Fibroblast of skin of left quadriceps (primary cell): ENCODE measurements at regions not wholly inside any gene's neighbourhood (a gene's known extent, or its start where the extent isn't known, plus 50 kb on each side); places are given as distances from the start of the nearest gene placed in this dataset.
A peak's percentile ranks its signal among the peaks of the same experiment; 100 is the strongest.
"Not testable (repeated sequence)": the region's sequence is repeated elsewhere in the genome, so short reads cannot be mapped to it uniquely, and the experiment has no call there.

Source experiments
- DNase-seq, 2 experiments: peaks; one replicate each; pipeline ENCODE4 v3.0.0-alpha.2; 2013; ENCODE audit warnings: low read depth in 2 of 2

DNA sequence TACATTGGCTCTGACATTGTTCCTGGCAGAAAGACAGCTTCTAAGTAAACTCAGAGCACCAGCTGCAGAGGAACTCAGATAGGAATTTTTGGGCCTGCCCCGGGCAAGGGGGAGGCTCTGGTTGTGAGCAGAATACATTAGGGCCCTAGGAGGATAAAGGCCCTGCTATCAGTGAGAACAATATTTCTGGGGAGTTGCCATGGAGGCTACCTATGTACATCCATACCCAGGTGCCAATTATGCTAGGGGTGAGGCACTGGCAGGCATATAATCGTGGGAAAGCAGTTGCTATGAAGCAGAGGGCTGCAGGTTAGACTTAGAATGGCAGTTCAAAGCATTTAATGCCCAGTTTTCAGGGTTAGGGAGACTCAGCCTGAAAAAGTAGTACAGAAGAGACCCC is 273.5 kb upstream of the EDA2R start:
- no peak for DNase-seq

DNA sequence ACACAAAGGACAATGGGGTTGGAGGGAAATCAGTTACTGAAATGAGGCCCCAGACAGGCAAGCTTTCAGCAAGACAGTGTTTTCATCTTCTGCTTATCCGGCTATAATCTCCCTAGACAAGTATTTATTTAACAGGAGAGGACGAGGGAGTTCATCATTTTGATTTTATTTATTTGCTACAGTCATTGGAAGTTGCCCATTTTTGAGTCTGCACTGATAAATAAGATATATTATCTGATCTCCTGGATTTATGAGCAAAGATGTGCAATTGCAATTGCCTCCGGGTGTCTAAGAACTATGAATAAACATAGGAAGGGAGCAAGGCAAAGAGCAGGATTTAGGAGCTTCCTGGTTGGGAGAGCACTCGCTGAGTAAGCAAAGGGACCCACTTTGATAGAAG is 263.2 kb upstream of the EDA2R start:
- DNase-seq, result no peak

DNA sequence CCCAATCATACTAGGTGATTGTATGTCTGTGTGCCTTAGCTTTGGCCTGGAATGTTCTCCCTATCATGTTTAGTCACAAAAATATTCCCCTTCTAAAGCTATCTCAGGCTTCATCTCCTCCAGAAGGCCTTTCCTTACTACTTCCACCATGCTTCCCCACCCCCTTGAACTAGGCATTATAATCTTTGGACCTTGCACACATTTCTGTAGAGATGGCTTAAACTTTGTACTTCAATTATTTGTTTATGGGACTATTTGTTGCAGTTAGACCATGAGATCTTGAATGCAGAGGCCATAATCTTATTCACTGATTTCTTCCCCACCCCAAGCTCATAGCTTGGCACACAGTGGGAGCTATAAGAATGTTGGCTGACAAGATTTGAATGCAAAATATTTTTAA is 262.0 kb upstream of the EDA2R start:
- DNase-seq, result no peak

DNA sequence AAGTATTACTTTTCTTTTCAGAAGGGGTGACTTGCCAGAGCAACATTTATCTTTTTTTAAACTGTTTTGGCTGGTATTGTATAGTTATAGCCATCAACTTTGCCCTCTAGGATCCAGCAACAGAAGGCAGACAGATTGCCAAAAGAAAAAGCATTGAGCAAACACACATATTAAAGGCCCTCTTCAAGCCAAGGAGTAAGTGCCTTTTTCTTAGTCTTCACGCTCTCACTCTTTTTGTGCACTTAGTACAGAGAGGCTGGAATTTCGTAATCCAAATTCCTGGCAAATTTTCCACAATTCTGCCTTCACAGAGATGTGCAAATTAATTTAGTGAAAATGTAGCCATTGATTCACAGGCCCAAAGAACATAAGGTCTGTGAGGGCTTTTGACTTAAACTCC is 253.1 kb upstream of the EDA2R start:
- DNase-seq, result no peak

DNA sequence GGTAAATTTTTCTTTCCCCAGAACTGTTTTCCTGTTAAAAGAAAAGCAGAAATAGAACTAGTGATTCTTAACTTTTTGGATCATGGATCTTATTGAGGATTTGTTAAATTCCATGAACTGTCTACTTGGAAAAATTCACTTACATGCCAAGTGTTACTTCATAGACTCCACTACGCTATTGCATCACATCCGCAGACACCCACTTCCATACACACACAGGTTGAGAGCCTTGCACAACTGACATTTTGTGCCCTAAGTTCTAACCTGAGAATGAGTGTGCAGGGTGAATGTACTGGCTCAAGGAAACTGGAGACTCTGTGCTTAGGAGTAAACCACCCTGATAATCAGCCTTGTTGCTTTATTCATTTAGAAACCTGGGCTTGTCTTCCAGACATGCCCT is 250.5 kb upstream of the EDA2R start:
- DNase-seq, result no peak

DNA sequence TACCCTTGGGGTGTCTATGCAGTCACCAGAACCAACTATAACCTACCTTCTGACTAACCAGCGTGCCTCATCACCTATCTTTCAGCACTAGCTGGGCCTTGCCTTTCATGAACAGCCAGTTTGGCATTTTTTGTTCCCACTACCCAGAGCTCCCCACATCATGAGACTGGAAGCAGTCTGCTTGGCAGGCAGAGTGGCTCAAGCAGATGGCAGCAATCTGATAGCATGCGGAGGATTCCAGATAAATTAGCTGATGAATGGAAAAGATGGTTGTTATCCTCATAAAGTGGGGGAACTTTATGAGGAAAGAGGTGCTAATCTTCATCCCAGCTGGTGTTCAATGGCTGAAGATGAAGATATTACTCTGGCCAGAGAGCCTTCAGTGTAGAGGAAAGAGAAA is 243.2 kb upstream of the EDA2R start:
- no peak for DNase-seq

DNA sequence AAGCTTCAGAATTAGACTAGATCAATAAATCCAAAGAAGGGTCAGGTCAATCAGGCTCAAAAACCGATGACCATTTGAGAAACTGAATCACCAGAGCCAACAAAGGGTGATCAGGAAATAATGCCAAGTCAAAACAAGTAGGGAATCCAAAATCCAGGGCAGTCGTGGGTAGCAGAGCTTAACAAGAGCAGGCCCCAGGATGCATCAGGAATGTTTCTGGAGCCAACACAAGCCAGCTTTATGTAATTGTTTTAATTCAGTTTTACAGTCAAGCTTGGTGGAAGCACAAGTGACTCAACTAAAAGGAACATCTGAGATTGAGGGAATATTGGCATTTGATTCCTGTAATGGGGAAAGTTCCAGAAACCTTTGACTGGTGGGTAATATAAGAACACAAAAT is 237.9 kb upstream of the EDA2R start:
- DNase-seq, result no peak

DNA sequence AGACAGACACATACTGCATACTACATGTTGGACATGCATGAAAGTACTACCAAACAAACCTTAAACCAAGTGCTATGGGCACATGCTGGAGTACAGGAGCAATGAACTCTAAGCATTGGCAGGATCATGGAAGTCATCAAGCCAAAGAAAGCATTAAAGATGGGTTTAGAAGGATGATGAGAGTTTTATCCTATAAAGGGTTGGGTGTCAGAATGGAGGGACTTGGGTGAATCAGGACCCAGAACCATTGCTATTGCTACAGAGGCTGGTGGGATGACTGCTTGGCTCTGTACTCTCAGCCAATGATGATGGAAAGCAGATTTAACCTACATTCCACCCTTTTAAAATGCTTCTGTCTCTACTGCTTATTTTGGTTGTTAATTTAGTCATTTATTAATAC is 233.9 kb upstream of the EDA2R start:
- DNase-seq, result no peak

DNA sequence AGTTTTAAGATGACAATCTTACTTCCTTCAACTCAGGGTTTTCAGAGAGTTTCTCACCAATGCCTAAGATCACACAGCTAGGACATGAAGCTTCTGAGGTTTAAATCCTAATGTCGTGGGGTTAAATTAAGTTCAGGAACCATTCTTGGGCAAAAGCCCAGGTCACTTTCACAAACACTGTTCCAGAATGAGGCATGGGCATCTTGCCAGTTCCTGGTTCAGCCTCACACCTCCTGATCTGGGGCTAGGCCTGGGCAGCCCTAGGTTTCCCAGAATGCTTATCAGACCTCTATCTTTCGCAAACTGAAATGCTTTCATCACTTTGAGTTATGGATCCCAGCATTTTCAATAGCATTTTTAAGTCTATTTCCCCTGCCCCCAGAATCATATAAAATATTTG is 224.8 kb upstream of the EDA2R start:
- DNase-seq, result no peak

DNA sequence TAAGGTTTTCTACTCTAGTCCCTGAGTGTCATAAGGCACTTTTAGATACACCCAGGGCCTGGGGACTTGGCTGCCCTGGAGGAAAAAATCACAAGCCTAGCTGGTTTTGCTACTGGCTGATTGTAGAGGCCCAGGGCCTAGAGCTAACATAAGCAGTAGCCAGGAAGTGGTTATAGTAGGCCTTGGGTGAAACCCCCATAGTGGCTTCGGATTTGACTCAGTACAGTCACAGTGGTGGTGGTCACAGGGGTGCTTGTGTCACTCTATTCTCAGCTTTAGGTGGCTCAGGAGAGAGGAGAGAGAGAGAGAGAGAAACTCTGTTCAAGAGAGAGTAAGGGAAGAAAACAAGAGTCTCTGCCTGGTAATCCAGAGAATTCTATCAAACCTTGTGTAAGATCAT is 194.5 kb upstream of the EDA2R start:
- no peak for DNase-seq

DNA sequence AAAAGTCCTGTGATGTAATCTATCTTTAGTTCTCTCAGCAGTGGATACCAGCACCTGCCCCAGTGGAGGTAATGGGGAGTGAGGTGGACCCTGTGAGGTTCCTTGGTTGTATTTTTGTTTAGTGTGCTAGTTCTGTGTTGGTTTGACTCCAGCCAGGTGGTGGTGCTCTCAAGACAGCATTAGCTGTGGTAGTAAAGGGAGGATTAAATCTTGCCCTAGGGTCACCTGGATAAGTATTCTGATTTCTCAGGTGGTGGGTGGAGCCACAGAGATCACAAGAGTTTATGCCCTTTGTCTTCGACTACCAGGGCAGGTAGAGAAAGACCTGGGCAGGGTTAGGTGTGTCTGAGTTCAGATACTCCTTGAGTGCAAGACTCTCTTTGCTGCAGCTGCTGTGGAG is 176.3 kb upstream of the EDA2R start:
- no peak for DNase-seq

DNA sequence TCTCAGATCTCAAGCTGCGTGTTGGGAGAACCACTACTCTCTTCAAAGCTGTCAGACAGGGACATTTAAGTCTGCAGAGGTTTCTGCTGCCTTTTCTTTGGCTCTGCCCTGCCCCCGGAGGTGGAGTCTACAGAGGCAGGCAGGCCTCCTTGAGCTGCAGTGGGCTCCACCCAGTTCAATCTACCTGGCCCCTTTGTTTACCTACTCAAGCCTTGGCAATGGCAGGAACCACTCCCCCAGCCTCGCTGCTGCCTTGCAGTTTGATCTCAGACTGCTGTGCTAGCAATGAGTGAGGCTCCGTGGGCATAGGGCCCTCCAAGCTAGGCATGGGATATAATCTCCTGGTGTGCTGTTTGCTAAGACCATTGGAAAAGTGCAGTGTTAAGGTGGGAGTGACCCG is 155.6 kb upstream of the EDA2R start:
- not testable (repeated sequence) for DNase-seq

DNA sequence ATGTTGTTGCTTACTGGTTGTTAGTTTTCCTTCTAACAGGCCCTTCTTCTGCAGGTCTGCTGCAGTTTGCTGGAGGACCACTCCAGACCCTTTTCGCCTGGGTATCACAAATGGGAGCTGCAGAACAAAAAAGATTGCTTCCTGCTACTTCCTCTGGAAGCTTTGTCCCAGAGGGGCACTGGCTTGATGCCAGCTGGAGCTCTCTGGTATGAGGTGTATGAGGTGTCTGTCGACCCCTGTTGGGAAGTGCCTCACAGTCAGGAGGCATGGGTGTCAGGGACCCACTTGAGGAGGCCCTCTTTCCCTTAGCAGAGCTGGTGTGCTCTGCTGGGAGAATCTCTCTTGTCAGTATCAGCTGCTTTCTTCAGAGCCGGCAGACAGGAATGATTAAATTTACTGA is 127.4 kb upstream of the EDA2R start:
- DNase-seq, result no peak

DNA sequence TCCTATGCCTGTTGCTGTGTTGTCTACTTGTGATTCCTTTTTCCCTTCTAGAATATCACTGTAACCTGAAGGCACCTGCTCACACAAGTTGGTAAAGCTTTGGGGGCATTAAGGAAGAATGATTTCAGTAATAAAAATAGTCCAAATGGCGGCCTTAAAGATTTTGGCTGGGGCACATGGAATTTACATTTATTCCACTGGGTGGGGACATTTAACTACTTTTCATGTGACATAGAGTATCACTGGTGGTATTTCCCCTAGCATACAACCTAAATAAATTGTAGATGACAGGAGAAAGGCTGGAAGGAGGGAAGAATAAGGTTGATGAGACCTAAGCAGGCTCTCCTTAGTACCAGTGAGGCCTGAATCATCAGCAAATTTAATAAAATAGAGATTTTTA is 121.8 kb upstream of the EDA2R start:
- DNase-seq, result no peak

DNA sequence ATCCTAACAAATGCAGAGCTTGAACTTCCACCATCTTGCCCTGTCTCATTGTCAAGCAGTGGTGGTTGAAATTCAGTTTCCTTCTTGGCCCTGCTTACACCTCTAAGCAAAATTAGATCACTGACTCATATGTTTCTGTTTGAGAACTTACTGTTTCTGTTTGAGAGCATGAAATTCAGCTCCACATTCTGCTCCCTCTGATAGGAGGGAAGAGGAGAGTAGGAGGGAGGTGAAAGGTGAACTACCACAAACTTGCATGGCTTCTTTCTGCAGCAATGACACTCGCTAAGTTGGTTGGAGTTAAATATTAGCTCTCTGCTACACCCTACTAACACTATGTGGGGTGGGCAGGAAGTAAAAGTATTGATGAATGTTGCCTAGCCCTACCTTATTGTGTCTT is 117.8 kb upstream of the EDA2R start:
- DNase-seq, result no peak

DNA sequence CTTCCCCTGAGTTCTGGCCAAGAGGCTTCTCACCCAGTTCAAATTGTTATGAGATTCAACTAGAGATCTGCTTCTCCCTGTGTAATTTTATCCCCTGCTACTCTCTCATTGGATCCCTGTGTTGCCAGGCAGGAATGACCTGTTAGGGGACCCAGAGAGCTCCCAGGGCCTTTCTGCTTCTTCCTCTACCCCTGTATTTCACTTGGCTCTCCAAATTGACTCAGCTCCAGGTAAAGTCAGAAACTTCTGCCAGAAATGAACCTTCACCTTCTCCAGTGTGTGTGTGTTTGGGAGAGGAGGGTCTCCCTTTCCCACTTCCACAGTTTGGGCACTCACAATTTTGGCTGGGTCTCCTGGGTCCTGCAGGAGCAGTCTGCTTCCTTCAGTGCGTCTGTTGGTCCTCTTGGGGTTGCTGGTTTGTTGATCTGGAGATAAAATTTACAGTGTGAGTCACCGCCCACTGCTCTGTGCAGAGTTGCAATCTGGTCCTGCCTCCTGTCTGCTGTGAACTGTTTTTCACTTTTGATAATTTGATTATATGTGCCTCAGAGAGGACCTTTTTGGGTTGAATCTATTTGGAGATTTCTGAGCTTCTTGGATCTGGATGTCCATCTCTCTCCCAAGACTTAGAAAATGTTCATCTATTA is 112.4 kb upstream of the EDA2R start:
- no peak for DNase-seq

DNA sequence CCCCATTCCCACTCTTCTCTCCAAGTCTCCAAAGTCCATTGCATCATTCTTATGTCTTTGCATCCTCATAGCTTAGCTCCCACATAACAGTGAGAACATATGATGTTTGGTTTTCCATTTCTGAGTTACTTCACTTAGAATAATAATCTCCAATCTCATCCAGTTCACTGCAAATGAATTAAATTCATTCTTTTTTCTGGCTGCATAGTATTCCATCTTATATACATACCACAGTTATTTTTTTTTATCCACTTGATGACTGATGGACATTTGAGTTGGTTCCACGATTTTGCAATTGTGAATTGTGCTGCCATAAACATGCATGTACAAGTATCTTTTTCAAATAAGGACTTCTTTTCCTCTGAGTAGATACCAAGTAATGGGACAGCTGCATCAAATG is 105.6 kb upstream of the EDA2R start:
- DNase-seq, result not testable (repeated sequence)

DNA sequence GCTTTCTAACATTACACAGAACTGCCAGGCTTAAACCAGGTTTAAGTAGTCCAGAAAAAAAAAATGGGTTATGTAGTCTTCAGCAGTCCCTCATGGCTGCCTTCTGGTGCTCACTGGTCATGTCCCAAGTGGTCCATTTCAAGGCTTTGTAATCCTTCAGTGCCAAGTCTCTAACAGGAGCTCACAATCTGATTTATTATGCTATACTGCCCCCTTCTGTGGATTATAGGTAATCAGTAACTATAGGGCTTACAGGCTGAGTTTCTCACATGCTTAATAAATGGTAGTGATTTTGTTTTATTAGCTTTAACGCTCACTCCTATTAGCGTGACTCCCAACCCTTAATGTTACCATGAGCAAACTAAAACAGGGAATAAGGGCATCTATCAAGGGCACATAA is 92.5 kb upstream of the EDA2R start:
- DNase-seq, result peak; percentile 16

DNA sequence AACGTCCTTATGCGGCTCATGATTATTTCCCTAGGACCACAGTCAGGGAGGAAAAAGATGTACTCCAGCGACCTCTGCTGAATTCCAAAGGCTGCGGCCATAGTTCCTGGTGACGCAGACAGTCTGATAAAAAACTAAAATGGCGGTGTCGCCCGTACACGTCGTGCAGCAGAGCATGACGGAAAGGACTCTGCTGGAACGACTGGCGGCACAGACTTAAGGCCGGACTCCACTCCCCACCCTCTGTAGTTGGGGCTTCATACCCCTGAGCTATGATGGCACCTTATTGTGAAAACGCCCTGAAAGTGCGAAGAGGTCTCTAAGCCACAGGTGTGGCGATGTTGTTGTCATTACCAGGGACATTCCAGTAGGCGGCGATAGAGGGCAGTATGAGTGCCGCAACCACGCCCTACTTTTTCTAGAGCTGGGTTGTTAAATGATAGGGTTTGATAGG is 90.0 kb upstream of the EDA2R start:
- peak; percentile 38 to 40 for DNase-seq

DNA sequence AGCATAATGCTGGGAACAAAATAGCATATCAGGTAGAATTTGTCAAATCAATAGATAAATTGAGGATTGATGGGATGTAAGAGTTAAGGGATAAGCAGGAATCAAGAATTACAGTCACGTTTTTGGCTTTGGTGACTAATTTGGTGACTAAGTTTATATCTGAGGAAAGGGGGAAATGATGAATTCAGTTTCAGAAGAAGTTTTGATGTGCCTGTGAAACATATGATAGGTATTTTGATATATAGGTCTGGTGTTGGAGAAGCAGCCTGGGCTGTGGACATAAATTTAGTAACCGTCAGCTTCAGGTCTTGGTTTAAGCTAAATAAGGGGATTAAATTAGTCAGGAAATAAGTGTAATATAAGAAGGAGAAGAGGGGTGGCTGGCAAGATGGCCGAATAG is 79.0 kb upstream of the EDA2R start:
- DNase-seq, result no peak

DNA sequence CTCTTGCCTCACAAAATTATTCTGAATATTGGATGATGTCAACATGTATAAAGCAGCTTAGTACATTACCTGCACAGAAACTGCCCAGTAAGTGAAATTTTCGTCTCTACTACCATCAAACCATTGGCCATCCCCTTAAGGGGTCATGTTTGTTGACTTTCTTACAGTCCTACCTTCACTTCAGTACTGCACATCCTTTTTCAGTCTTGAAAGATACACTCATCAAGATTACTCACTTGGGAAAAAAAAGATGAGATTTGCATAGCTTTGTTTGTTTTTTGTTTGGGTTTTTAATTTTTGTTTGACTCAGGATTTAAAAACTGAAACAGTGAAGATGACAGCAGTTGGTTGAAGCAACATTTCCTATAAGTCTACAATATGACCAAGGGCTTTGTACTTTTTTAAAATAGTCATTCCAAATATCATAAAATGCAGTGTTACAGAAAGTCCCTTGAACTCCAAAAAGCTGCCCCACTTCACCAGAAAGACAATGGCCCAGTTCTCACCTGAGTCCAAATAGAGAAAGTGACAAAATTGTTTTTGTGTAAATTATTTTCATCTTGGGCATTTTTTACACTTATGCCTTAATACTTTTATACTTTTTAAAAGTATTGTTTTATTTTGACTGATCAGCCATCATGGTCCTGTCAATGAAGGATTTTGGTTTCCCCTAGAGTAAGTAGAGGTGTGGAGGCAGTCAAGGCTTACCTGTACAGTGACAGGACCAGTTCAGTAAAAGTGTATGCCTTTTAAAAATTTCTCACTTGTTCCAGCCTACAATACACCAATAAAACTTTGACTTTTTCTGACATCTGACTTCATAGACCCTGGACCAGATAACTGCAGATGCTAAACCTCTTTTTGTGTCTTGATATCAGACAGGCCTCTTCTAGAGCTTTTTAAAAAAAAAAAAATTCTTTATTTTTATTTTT is 59.7 kb upstream of the EDA2R start:
- no peak for DNase-seq

DNA sequence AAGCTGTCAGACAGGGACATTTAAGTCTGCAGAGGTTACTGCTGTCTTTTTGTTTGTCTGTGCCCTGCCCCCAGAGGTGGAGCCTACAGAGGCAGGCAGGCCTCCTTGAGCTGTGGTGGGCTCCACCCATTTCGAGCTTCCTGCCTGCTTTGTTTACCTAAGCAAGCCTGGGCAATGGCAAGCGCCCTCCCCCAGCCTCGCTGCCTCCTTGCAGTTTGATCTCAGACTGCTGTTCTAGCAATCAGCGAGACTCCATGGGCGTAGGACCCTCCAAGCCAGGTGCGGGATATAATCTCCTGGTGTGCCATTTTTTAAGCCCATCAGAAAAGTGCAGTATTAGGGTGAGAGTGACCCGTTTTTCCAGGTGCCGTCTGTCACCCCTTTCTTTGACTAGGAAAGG is 53.6 kb upstream of the EDA2R start:
- not testable (repeated sequence) for DNase-seq
